ENCODE measurements at regions not wholly inside any gene's neighbourhood (a gene's known extent, or its start where the extent isn't known, plus 50 kb on each side); places are given as distances from the start of the nearest gene placed in this dataset.

DNA sequence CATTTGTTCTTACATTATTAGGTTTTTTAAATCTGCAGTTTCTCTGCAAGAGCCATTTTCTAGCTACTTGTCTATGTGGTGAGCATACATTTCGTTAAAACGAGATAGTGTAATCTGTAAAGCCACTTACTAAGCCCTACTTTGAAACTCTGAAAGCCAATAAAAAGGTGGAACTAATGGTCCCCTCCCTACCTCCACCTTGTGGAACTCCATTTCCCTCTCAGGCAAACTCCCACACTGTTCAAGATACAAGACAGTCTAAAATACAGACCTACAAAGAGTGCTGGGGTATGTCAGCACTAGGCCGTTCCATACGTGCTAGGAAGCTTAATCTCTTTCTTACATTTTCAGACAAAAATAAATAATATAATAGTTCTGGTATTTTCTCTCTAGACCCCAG lies 74.1 kb downstream of the DUSP6 start:
- no peak for TF ChIP-seq CTCF (IDR thresholded peaks at IDR 0.05; ENCODE audit: control extremely low read depth, extremely low read depth)
- no peak for ATAC-seq (ENCODE audit: insufficient read depth, low FRiP score)
- WGBS, 2 donors = 97 to 98% methylated on average over 4 of the region's 4 CpGs

GRCh38 chr12:89276860-89277259 lies 75.4 kb downstream of the DUSP6 start:
- Histone ChIP-seq H3K4me3 (no peak overlapping the region), H3K4me1 (ENCODE audit: control insufficient read depth in 5 of 5, insufficient read depth in 5 of 5, low read length in 5 of 5) (peaks cover 0 to 7% (median 0%) of the 10 kb centered on the region in 5 donors), H3K27me3 (ENCODE audit: control insufficient read depth in 3 of 3, insufficient read depth in 3 of 3, low read length in 2 of 3) (no peaks in the 10 kb centered on the region), H3K9me3 (ENCODE audit: control insufficient read depth in 4 of 4, insufficient read depth in 3 of 4, low read length in 3 of 4) (no peaks in the 10 kb centered on the region), H3K9ac (ENCODE audit: insufficient read depth in 1 of 2, low read length in 2 of 2) (no peak overlapping the region), H3K27ac (ENCODE audit: low read depth in 1 of 2, low read length in 1 of 2) (no peak overlapping the region), H3K36me3 (ENCODE audit: control insufficient read depth in 4 of 4, insufficient read depth in 4 of 4, low read length in 4 of 4) (no peaks in the 10 kb centered on the region)
- WGBS, 2 donors = 82 to 86% methylated on average over 2 of the region's 2 CpGs
- DNase-seq (no peak), ATAC-seq (ENCODE audit: insufficient read depth, low FRiP score) (no peak)
- no peak for TF ChIP-seq CTCF (IDR thresholded peaks at IDR 0.05; ENCODE audit: control extremely low read depth, extremely low read depth)

More for the DNA sequence above, 74.1 kb downstream of the DUSP6 start:
- H3K4me1 ChIP-seq (ENCODE audit: control insufficient read depth in 5 of 5, insufficient read depth in 5 of 5, low read length in 5 of 5) = peaks cover 0 to 7% (median 0%) of the 10 kb centered on the region in 5 donors
- DNase-seq = no peak
- no peak overlapping the region for H3K9ac ChIP-seq (ENCODE audit: insufficient read depth in 1 of 2, low read length in 2 of 2)
- H3K9me3 ChIP-seq (ENCODE audit: control insufficient read depth in 4 of 4, insufficient read depth in 3 of 4, low read length in 3 of 4) = no peaks in the 10 kb centered on the region
- no peaks in the 10 kb centered on the region for H3K36me3 ChIP-seq (ENCODE audit: control insufficient read depth in 4 of 4, insufficient read depth in 4 of 4, low read length in 4 of 4)
- no peak overlapping the region for H3K27ac ChIP-seq (ENCODE audit: low read depth in 1 of 2, low read length in 1 of 2)
- no peak overlapping the region for H3K4me3 ChIP-seq
- no peaks in the 10 kb centered on the region for H3K27me3 ChIP-seq (ENCODE audit: control insufficient read depth in 3 of 3, insufficient read depth in 3 of 3, low read length in 2 of 3)

GRCh38 chr12:89273525-89273924 lies 78.8 kb downstream of the DUSP6 start:
- no peak for TF ChIP-seq CTCF (IDR thresholded peaks at IDR 0.05; ENCODE audit: control extremely low read depth, extremely low read depth)
- ATAC-seq (ENCODE audit: insufficient read depth, low FRiP score) (no peak), DNase-seq (no peak)
- Histone ChIP-seq H3K9me3 (ENCODE audit: control insufficient read depth in 4 of 4, insufficient read depth in 3 of 4, low read length in 3 of 4) (no peaks in the 10 kb centered on the region), H3K4me3 (no peak overlapping the region), H3K36me3 (ENCODE audit: control insufficient read depth in 4 of 4, insufficient read depth in 4 of 4, low read length in 4 of 4) (no peaks in the 10 kb centered on the region), H3K9ac (ENCODE audit: insufficient read depth in 1 of 2, low read length in 2 of 2) (no peak overlapping the region), H3K27me3 (ENCODE audit: control insufficient read depth in 3 of 3, insufficient read depth in 3 of 3, low read length in 2 of 3) (no peaks in the 10 kb centered on the region), H3K27ac (ENCODE audit: low read depth in 1 of 2, low read length in 1 of 2) (no peak overlapping the region), H3K4me1 (ENCODE audit: control insufficient read depth in 5 of 5, insufficient read depth in 5 of 5, low read length in 5 of 5) (no peaks in the 10 kb centered on the region)
- WGBS, 2 donors = 64 to 69% methylated on average over 2 of the region's 2 CpGs

GRCh38 chr12:89270548-89270947 lies 81.8 kb downstream of the DUSP6 start:
- ATAC-seq (ENCODE audit: insufficient read depth, low FRiP score) (no peak), DNase-seq (no peak)
- no peaks in the 10 kb centered on the region for H3K36me3 ChIP-seq (ENCODE audit: control insufficient read depth in 4 of 4, insufficient read depth in 4 of 4, low read length in 4 of 4)
- 97 to 99% methylated on average over 4 of the region's 4 CpGs for WGBS, 2 donors
- H3K27me3 ChIP-seq (ENCODE audit: control insufficient read depth in 3 of 3, insufficient read depth in 3 of 3, low read length in 2 of 3) = no peaks in the 10 kb centered on the region
- no peaks in the 10 kb centered on the region for H3K9me3 ChIP-seq (ENCODE audit: control insufficient read depth in 4 of 4, insufficient read depth in 3 of 4, low read length in 3 of 4)
- H3K27ac ChIP-seq (ENCODE audit: low read depth in 1 of 2, low read length in 1 of 2) = no peak overlapping the region
- no peak for TF ChIP-seq CTCF (IDR thresholded peaks at IDR 0.05; ENCODE audit: control extremely low read depth, extremely low read depth)
- no peak overlapping the region for H3K4me3 ChIP-seq
- H3K4me1 ChIP-seq (ENCODE audit: control insufficient read depth in 5 of 5, insufficient read depth in 5 of 5, low read length in 5 of 5) = no peaks in the 10 kb centered on the region
- no peak overlapping the region for H3K9ac ChIP-seq (ENCODE audit: insufficient read depth in 1 of 2, low read length in 2 of 2)

Data from lung (tissue), 11 donors.